ENCODE measurements at regions not wholly inside any gene's neighbourhood (a gene's known extent, or its start where the extent isn't known, plus 50 kb on each side); places are given as distances from the start of the nearest gene placed in this dataset.

- Histone ChIP-seq H3K27ac (ENCODE audit: poor library complexity, severe bottlenecking) (no peak overlapping the region), H3K4me3 (ENCODE audit: severe bottlenecking) (no peak overlapping the region), H3K27me3 (ENCODE audit: insufficient read depth, poor library complexity, severe bottlenecking) (no peaks in the 10 kb centered on the region), H3K9me3 (ENCODE audit: severe bottlenecking) (peaks cover 6% of the 10 kb centered on the region), H3K4me1 (ENCODE audit: insufficient read depth, poor library complexity, severe bottlenecking) (no peaks in the 10 kb centered on the region), H3K36me3 (ENCODE audit: low read depth) (no peaks in the 10 kb centered on the region)
- ATAC-seq (ENCODE audit: low read depth), result no peak
- TF ChIP-seq CTCF (IDR thresholded peaks at IDR 0.05; ENCODE audit: poor library complexity, severe bottlenecking), result no peak
- DNase-seq (ENCODE audit: low spot score), result no peak
These were observed 169.0 kb upstream of the PITX1 start for GRCh38 chr5:135203019-135203418.

GRCh38 chr5:135199919-135200318, 165.9 kb upstream of the PITX1 start:
- Histone ChIP-seq H3K27ac (ENCODE audit: poor library complexity, severe bottlenecking) (no peak overlapping the region), H3K27me3 (ENCODE audit: insufficient read depth, poor library complexity, severe bottlenecking) (no peaks in the 10 kb centered on the region), H3K9me3 (ENCODE audit: severe bottlenecking) (peaks cover 6% of the 10 kb centered on the region), H3K4me1 (ENCODE audit: insufficient read depth, poor library complexity, severe bottlenecking) (no peaks in the 10 kb centered on the region), H3K4me3 (ENCODE audit: severe bottlenecking) (no peak overlapping the region), H3K36me3 (ENCODE audit: low read depth) (no peaks in the 10 kb centered on the region)
- no peak for TF ChIP-seq CTCF (IDR thresholded peaks at IDR 0.05; ENCODE audit: poor library complexity, severe bottlenecking)
- ATAC-seq (ENCODE audit: low read depth) (no peak), DNase-seq (ENCODE audit: low spot score) (no peak)

- H3K4me3 ChIP-seq (ENCODE audit: severe bottlenecking), result no peak overlapping the region
These were observed 162.5 kb upstream of the PITX1 start for GRCh38 chr5:135196483-135196882.

GRCh38 chr5:135195270-135195608, 161.2 kb upstream of the PITX1 start:
- Histone ChIP-seq H3K36me3 (ENCODE audit: low read depth) (no peaks in the 10 kb centered on the region), H3K27me3 (ENCODE audit: insufficient read depth, poor library complexity, severe bottlenecking) (no peaks in the 10 kb centered on the region), H3K27ac (ENCODE audit: poor library complexity, severe bottlenecking) (no peak overlapping the region), H3K4me3 (ENCODE audit: severe bottlenecking) (no peak overlapping the region), H3K9me3 (ENCODE audit: severe bottlenecking) (no peaks in the 10 kb centered on the region), H3K4me1 (ENCODE audit: insufficient read depth, poor library complexity, severe bottlenecking) (no peaks in the 10 kb centered on the region)
- TF ChIP-seq CTCF (IDR thresholded peaks at IDR 0.05; ENCODE audit: poor library complexity, severe bottlenecking), result no peak
- DNase-seq (ENCODE audit: low spot score) (no peak), ATAC-seq (ENCODE audit: low read depth) (no peak)

More at GRCh38 chr5:135196483-135196882, 162.5 kb upstream of the PITX1 start:
- Histone ChIP-seq H3K4me1 (ENCODE audit: insufficient read depth, poor library complexity, severe bottlenecking) (no peaks in the 10 kb centered on the region), H3K27ac (ENCODE audit: poor library complexity, severe bottlenecking) (no peak overlapping the region), H3K9me3 (ENCODE audit: severe bottlenecking) (no peaks in the 10 kb centered on the region), H3K27me3 (ENCODE audit: insufficient read depth, poor library complexity, severe bottlenecking) (no peaks in the 10 kb centered on the region), H3K36me3 (ENCODE audit: low read depth) (no peaks in the 10 kb centered on the region)
- no peak for DNase-seq (ENCODE audit: low spot score)
- no peak for ATAC-seq (ENCODE audit: low read depth)
- no peak for TF ChIP-seq CTCF (IDR thresholded peaks at IDR 0.05; ENCODE audit: poor library complexity, severe bottlenecking)

- DNase-seq (ENCODE audit: low spot score) (no peak), ATAC-seq (ENCODE audit: low read depth) (no peak)
- Histone ChIP-seq H3K9me3 (ENCODE audit: severe bottlenecking) (no peaks in the 10 kb centered on the region), H3K27me3 (ENCODE audit: insufficient read depth, poor library complexity, severe bottlenecking) (no peaks in the 10 kb centered on the region), H3K4me1 (ENCODE audit: insufficient read depth, poor library complexity, severe bottlenecking) (peaks cover 3% of the 10 kb centered on the region), H3K4me3 (ENCODE audit: severe bottlenecking) (no peak overlapping the region), H3K36me3 (ENCODE audit: low read depth) (no peaks in the 10 kb centered on the region), H3K27ac (ENCODE audit: poor library complexity, severe bottlenecking) (no peak overlapping the region)
- TF ChIP-seq CTCF (IDR thresholded peaks at IDR 0.05; ENCODE audit: poor library complexity, severe bottlenecking), result no peak
These were observed 160.7 kb upstream of the PITX1 start for GRCh38 chr5:135194573-135195269.

All from RWPE2 (cell line).